ENCODE measurements at regions not wholly inside any gene's neighbourhood (a gene's known extent, or its start where the extent isn't known, plus 50 kb on each side); places are given as distances from the start of the nearest gene placed in this dataset.

GRCh38 chr4:147408189-147408588 lies 72.7 kb upstream of the EDNRA start:
- H3K4me1 ChIP-seq = no peaks in the 10 kb centered on the region
- ATAC-seq = no peak
- no peak overlapping the region for H3K4me3 ChIP-seq
- H3K9me3 ChIP-seq = peaks cover 0 to 15% (median 0%) of the 10 kb centered on the region in 3 donors
- no peak overlapping the region for H3K27ac ChIP-seq
- no peak for TF ChIP-seq POLR2AphosphoS5 (IDR thresholded peaks at IDR 0.05)
- TF ChIP-seq POLR2A (IDR thresholded peaks at IDR 0.05) = no peak
- TF ChIP-seq EP300 (IDR thresholded peaks at IDR 0.05) = no peak
- TF ChIP-seq CTCF (IDR thresholded peaks at IDR 0.05) = no peak
- no peaks in the 10 kb centered on the region for H3K27me3 ChIP-seq
- H3K36me3 ChIP-seq = no peaks in the 10 kb centered on the region

GRCh38 chr4:147409350-147409749 lies 71.5 kb upstream of the EDNRA start:
- WGBS, 2 donors (ENCODE audit: low coverage in 1 of 2) = 46 to 52% methylated on average over 2 of the region's 2 CpGs

GRCh38 chr4:147418226-147418625 lies 62.7 kb upstream of the EDNRA start:
- TF ChIP-seq EP300 (IDR thresholded peaks at IDR 0.05) (no peak), CTCF (IDR thresholded peaks at IDR 0.05) (no peak), POLR2A (IDR thresholded peaks at IDR 0.05) (no peak), POLR2AphosphoS5 (IDR thresholded peaks at IDR 0.05) (no peak)
- 82 to 100% methylated on average over 1 of the region's 1 CpG for WGBS, 2 donors (ENCODE audit: low coverage in 1 of 2)
- Histone ChIP-seq H3K4me3 (no peak overlapping the region), H3K27ac (no peak overlapping the region), H3K36me3 (no peaks in the 10 kb centered on the region), H3K27me3 (no peaks in the 10 kb centered on the region), H3K4me1 (no peaks in the 10 kb centered on the region), H3K9me3 (peaks cover 0 to 8% (median 0%) of the 10 kb centered on the region in 3 donors)
- no peak for ATAC-seq

More at GRCh38 chr4:147409350-147409749, 71.5 kb upstream of the EDNRA start:
- ATAC-seq = no peak
- TF ChIP-seq CTCF (IDR thresholded peaks at IDR 0.05) = no peak
- TF ChIP-seq EP300 (IDR thresholded peaks at IDR 0.05) = no peak
- no peak for TF ChIP-seq POLR2AphosphoS5 (IDR thresholded peaks at IDR 0.05)
- no peak for TF ChIP-seq POLR2A (IDR thresholded peaks at IDR 0.05)
- H3K4me1 ChIP-seq = no peaks in the 10 kb centered on the region
- H3K9me3 ChIP-seq = peaks cover 0 to 10% (median 0%) of the 10 kb centered on the region in 3 donors
- no peak overlapping the region for H3K27ac ChIP-seq
- no peaks in the 10 kb centered on the region for H3K36me3 ChIP-seq
- H3K27me3 ChIP-seq = no peaks in the 10 kb centered on the region
- no peak overlapping the region for H3K4me3 ChIP-seq

- no peak overlapping the region for H3K27ac ChIP-seq
- no peak for ATAC-seq
- H3K27me3 ChIP-seq = no peaks in the 10 kb centered on the region
- WGBS, 2 donors (ENCODE audit: low coverage in 1 of 2) = 90 to 95% methylated on average over 2 of the region's 2 CpGs
- no peak for TF ChIP-seq CTCF (IDR thresholded peaks at IDR 0.05)
- no peak for TF ChIP-seq POLR2AphosphoS5 (IDR thresholded peaks at IDR 0.05)
- TF ChIP-seq EP300 (IDR thresholded peaks at IDR 0.05) = no peak
- TF ChIP-seq POLR2A (IDR thresholded peaks at IDR 0.05) = no peak
- no peak overlapping the region for H3K4me3 ChIP-seq
- H3K36me3 ChIP-seq = no peaks in the 10 kb centered on the region
- peaks cover 0 to under 1% (median 0%) of the 10 kb centered on the region in 3 donors for H3K9me3 ChIP-seq
- H3K4me1 ChIP-seq = no peaks in the 10 kb centered on the region
Measured at GRCh38 chr4:147421456-147421855, 59.4 kb upstream of the EDNRA start.

- no peak overlapping the region for H3K4me3 ChIP-seq
- TF ChIP-seq POLR2AphosphoS5 (IDR thresholded peaks at IDR 0.05) = no peak
- TF ChIP-seq EP300 (IDR thresholded peaks at IDR 0.05) = no peak
- TF ChIP-seq POLR2A (IDR thresholded peaks at IDR 0.05) = no peak
- TF ChIP-seq CTCF (IDR thresholded peaks at IDR 0.05) = no peak
- no peak for ATAC-seq
- no peaks in the 10 kb centered on the region for H3K9me3 ChIP-seq
- no peak overlapping the region for H3K27ac ChIP-seq
- H3K27me3 ChIP-seq = no peaks in the 10 kb centered on the region
- no peaks in the 10 kb centered on the region for H3K36me3 ChIP-seq
- WGBS, 2 donors (ENCODE audit: low coverage in 1 of 2) = 49 to 51% methylated on average over 4 of the region's 4 CpGs
- H3K4me1 ChIP-seq = no peaks in the 10 kb centered on the region
Measured at GRCh38 chr4:147423229-147423628, 57.7 kb upstream of the EDNRA start.
